ENCODE measurements at regions not wholly inside any gene's neighbourhood (a gene's known extent, or its start where the extent isn't known, plus 50 kb on each side); places are given as distances from the start of the nearest gene placed in this dataset.
"Not testable (repeated sequence)": the region's sequence is repeated elsewhere in the genome, so short reads cannot be mapped to it uniquely, and the experiment has no call there.

GRCh38 chr5:12592228-12592627 lies 688.0 kb upstream of the CTNND2 start:
- no peak for DNase-seq (ENCODE audit: low read depth in 1 of 2, low spot score in 1 of 2)
- no peak for TF ChIP-seq CTCF (IDR thresholded peaks at IDR 0.05; ENCODE audit: insufficient read depth, low read length)
- TF ChIP-seq GABPA (IDR thresholded peaks at IDR 0.05; ENCODE audit: low read depth), result no peak
- no peak for TF ChIP-seq REST (IDR thresholded peaks at IDR 0.05; ENCODE audit: insufficient replicate concordance, low read depth)
- TF ChIP-seq POLR2AphosphoS5 (IDR thresholded peaks at IDR 0.05; ENCODE audit: low read depth), result no peak
- no peak for TF ChIP-seq SPI1 (IDR thresholded peaks at IDR 0.05; ENCODE audit: borderline replicate concordance, low read depth)
- Histone ChIP-seq H3K27me3 (ENCODE audit: insufficient read depth, poor library complexity, severe bottlenecking) (no peaks in the 10 kb centered on the region), H3K27ac (replicated peaks) (no peak overlapping the region), H3K4me3 (replicated peaks; ENCODE audit: insufficient read depth, low read length) (no peak overlapping the region)

- TF ChIP-seq SPI1 (IDR thresholded peaks at IDR 0.05; ENCODE audit: borderline replicate concordance, low read depth), result no peak
- TF ChIP-seq REST (IDR thresholded peaks at IDR 0.05; ENCODE audit: insufficient replicate concordance, low read depth), result no peak
- no peak for TF ChIP-seq POLR2AphosphoS5 (IDR thresholded peaks at IDR 0.05; ENCODE audit: low read depth)
- no peak for TF ChIP-seq GABPA (IDR thresholded peaks at IDR 0.05; ENCODE audit: low read depth)
- no peak for TF ChIP-seq CTCF (IDR thresholded peaks at IDR 0.05; ENCODE audit: insufficient read depth, low read length)
Observed at GRCh38 chr5:12586406-12586805, 682.2 kb upstream of the CTNND2 start.

GRCh38 chr5:12578803-12579202 lies 674.6 kb upstream of the CTNND2 start:
- not testable (repeated sequence) for H3K27ac ChIP-seq (replicated peaks); H3K27me3 ChIP-seq (ENCODE audit: insufficient read depth, poor library complexity, severe bottlenecking); DNase-seq (ENCODE audit: low read depth in 1 of 2, low spot score in 1 of 2); H3K4me3 ChIP-seq (replicated peaks; ENCODE audit: insufficient read depth, low read length)

More at GRCh38 chr5:12586406-12586805, 682.2 kb upstream of the CTNND2 start:
- no peaks in the 10 kb centered on the region for H3K27me3 ChIP-seq (ENCODE audit: insufficient read depth, poor library complexity, severe bottlenecking)
- DNase-seq (ENCODE audit: low read depth in 1 of 2, low spot score in 1 of 2), result no peak
- no peak overlapping the region for H3K27ac ChIP-seq (replicated peaks)
- H3K4me3 ChIP-seq (replicated peaks; ENCODE audit: insufficient read depth, low read length), result no peak overlapping the region

GRCh38 chr5:12576953-12577352 lies 672.7 kb upstream of the CTNND2 start:
- not testable (repeated sequence) for DNase-seq (ENCODE audit: low read depth in 1 of 2, low spot score in 1 of 2); H3K27ac ChIP-seq (replicated peaks); H3K27me3 ChIP-seq (ENCODE audit: insufficient read depth, poor library complexity, severe bottlenecking); H3K4me3 ChIP-seq (replicated peaks; ENCODE audit: insufficient read depth, low read length)

GRCh38 chr5:12574298-12575093 lies 670.2 kb upstream of the CTNND2 start:
- not testable (repeated sequence) for H3K4me3 ChIP-seq (replicated peaks; ENCODE audit: insufficient read depth, low read length); H3K27me3 ChIP-seq (ENCODE audit: insufficient read depth, poor library complexity, severe bottlenecking); H3K27ac ChIP-seq (replicated peaks); DNase-seq (ENCODE audit: low read depth in 1 of 2, low spot score in 1 of 2)

- not testable (repeated sequence) for DNase-seq (ENCODE audit: low read depth in 1 of 2, low spot score in 1 of 2); H3K4me3 ChIP-seq (replicated peaks; ENCODE audit: insufficient read depth, low read length); H3K27ac ChIP-seq (replicated peaks)
Observed at GRCh38 chr5:12573916-12574297, 669.7 kb upstream of the CTNND2 start.

More at GRCh38 chr5:12573916-12574297, 669.7 kb upstream of the CTNND2 start:
- not testable (repeated sequence) for H3K27me3 ChIP-seq (ENCODE audit: insufficient read depth, poor library complexity, severe bottlenecking)
